Mammary epithelial cell (primary cell): ENCODE measurements at regions not wholly inside any gene's neighbourhood (a gene's known extent, or its start where the extent isn't known, plus 50 kb on each side); places are given as distances from the start of the nearest gene placed in this dataset.

Experiments
- CTCF ChIP-seq, 2 donors: IDR thresholded peaks in 1 of 2; conservative IDR thresholded peaks in 1 of 2; 2 replicates each; pipeline ENCODE4 v1.5.1; 2011 to 2012; ENCODE audit warnings: inconsistent platforms in 2 of 2, low read length in 2 of 2, mild to moderate bottlenecking in 2 of 2, control low read depth in 1 of 2, low read depth in 1 of 2; ENCODE audit not compliant: insufficient read depth in 1 of 2; ENCODE audit errors: extremely low read depth in 1 of 2
- EZH2 ChIP-seq: IDR thresholded peaks from 2 replicates; pipeline ENCODE4 v1.6.1; 2012; ENCODE audit warnings: low read length, inconsistent platforms, borderline replicate concordance

- no peak for TF ChIP-seq CTCF (conservative IDR thresholded peaks at IDR 0.05 in 1 of 2, IDR thresholded peaks at IDR 0.05 in 1 of 2; ENCODE audit: extremely low read depth in 1 of 2, insufficient read depth in 1 of 2, low read depth in 1 of 2, low read length in 2 of 2)
- TF ChIP-seq EZH2 = no peak
Measured at GRCh38 chr14:58740379-58740935, 102.7 kb downstream of the DACT1 start.
